CD8-positive, alpha-beta memory T cell (primary cell): ENCODE measurements at regions not wholly inside any gene's neighbourhood (a gene's known extent, or its start where the extent isn't known, plus 50 kb on each side); places are given as distances from the start of the nearest gene placed in this dataset.

ENCODE experiments used
- CTCF ChIA-PET: fragments of 350-600 bp; sonication (Branson Sonifier 250); formaldehyde crosslinking; loops from one replicate; lab custom pipeline; 2021; ENCODE audit warnings: antibody characterized with exemption; lab: Charles Lee
- POLR2A ChIA-PET: fragments of 350-600 bp; sonication (Branson Sonifier 250); formaldehyde crosslinking; loops from one replicate; lab custom pipeline; 2021; ENCODE audit warnings: antibody characterized with exemption; lab: Charles Lee
- DNase-seq, 5 donors: peaks; one replicate each; pipeline versions ENCODE4 v3.0.0 to v3.0.0-alpha.2; 2020 to 2022; ENCODE audit warnings: mixed read lengths in 1 of 5
- H3K27ac ChIP-seq: one replicate; pipeline ENCODE4 v1.7.0; 2013; ENCODE audit warnings: low read depth, mild to moderate bottlenecking, low read length, moderate library complexity
- H3K27me3 ChIP-seq: 2 replicates; pipeline ENCODE4 v1.7.0; 2013; ENCODE audit warnings: low read length, mild to moderate bottlenecking; ENCODE audit not compliant: insufficient read depth, poor library complexity, severe bottlenecking
- H3K36me3 ChIP-seq: 2 replicates; pipeline ENCODE4 v1.7.0; 2013; ENCODE audit warnings: mild to moderate bottlenecking, low read length, moderate library complexity; ENCODE audit not compliant: insufficient read depth
- H3K4me1 ChIP-seq: 2 replicates; pipeline ENCODE4 v1.7.0; 2013; ENCODE audit warnings: mild to moderate bottlenecking, low read length, moderate library complexity; ENCODE audit not compliant: insufficient read depth
- H3K4me3 ChIP-seq: 2 replicates; pipeline ENCODE4 v1.7.0; 2013; ENCODE audit warnings: mild to moderate bottlenecking, low read length
- H3K9me3 ChIP-seq: 2 replicates; pipeline ENCODE4 v1.7.0; 2013; ENCODE audit warnings: mild to moderate bottlenecking, low read length
- H3K27ac Mint-ChIP-seq, 8 donors: one replicate each; pipeline ENCODE4 v1.8.0; 2020 to 2021; ENCODE audit warnings: mixed read lengths in 8 of 8, mild to moderate bottlenecking in 6 of 8, inconsistent platforms in 3 of 8, moderate library complexity in 3 of 8
- H3K27me3 Mint-ChIP-seq, 2 donors: one replicate each; pipeline ENCODE4 v1.8.0; 2020 to 2021; ENCODE audit warnings: mixed read lengths in 2 of 2, mild to moderate bottlenecking in 1 of 2, moderate library complexity in 1 of 2
- H3K36me3 Mint-ChIP-seq, 3 donors: one replicate each; pipeline ENCODE4 v1.8.0; 2020 to 2021; ENCODE audit warnings: mixed read lengths in 3 of 3, inconsistent platforms in 1 of 3, mild to moderate bottlenecking in 1 of 3
- H3K4me1 Mint-ChIP-seq, 3 donors: one replicate each; pipeline ENCODE4 v1.8.0; 2020 to 2021; ENCODE audit warnings: mixed read lengths in 3 of 3, inconsistent platforms in 1 of 3, mild to moderate bottlenecking in 1 of 3
- H3K4me3 Mint-ChIP-seq, 7 donors: one replicate each; pipeline ENCODE4 v1.8.0; 2020 to 2021; ENCODE audit warnings: mixed read lengths in 7 of 7, mild to moderate bottlenecking in 6 of 7, moderate library complexity in 4 of 7, inconsistent platforms in 2 of 7
- H3K9me3 Mint-ChIP-seq, 5 donors: one replicate each; pipeline ENCODE4 v1.8.0; 2020 to 2022; ENCODE audit warnings: mixed read lengths in 5 of 5, mild to moderate bottlenecking in 3 of 5, moderate library complexity in 2 of 5, inconsistent platforms in 1 of 5

GRCh38 chr4:3371033-3372001, 70.5 kb upstream of the HGFAC start:
- no peaks in the 10 kb centered on the region for H3K27me3 ChIP-seq

DNA sequence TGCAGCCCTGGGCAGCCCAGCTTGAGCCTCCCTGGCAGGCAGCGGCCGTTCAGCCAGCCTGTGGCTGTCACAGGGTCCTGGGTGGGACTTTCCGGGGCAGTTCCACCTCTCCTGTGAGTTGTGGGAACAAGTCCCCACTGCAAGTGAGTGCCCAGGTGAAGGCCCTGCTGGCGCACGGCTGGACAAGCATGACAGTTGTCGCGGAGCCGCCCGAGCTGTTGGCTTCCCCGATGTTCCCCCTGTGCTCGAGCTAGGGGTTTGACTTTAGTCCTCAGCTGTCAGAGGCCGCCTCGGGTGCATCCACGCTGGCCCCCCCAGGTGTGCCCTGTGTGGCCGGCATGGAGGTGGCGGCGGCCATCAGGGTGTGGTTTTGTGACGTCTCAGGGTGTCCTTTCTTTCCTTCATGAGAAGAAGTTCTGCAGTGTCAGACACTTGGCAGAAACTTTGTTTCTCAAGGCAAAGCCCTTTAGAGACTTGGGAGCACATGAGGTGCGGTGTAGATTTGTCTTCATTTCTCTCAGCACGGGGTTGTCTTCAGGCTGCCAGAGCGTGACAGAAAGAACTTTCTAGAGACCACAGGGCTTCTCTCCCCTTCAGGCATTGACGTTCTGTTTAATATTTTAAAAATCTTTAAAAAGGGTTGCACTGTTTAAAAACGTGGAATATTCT, 69.4 kb upstream of the HGFAC start:
- H3K4me3 ChIP-seq, result no peak overlapping the region
- H3K27ac Mint-ChIP-seq, result no peak overlapping the region
- POLR2A ChIA-PET, result no interaction called here
- no peak for DNase-seq
- H3K36me3 ChIP-seq, result no peaks in the 10 kb centered on the region
- CTCF ChIA-PET, result interaction anchor here (1.8 kb wide), 1 partner anchor 26 kb away, joined by 6 read pairs; no protein-coding TSS in a partner anchor
- peaks cover 33% of the 10 kb centered on the region for H3K4me1 ChIP-seq
- H3K9me3 ChIP-seq, result no peaks in the 10 kb centered on the region
- H3K9me3 Mint-ChIP-seq, result no peaks in the 10 kb centered on the region
- H3K36me3 Mint-ChIP-seq, result no peaks in the 10 kb centered on the region
- H3K4me3 Mint-ChIP-seq, result peak overlapping the region in 1 of 7 donors; percentile 22
- H3K27me3 ChIP-seq, result no peaks in the 10 kb centered on the region
- peaks cover 27 to 49% (median 28%) of the 10 kb centered on the region in 3 donors for H3K4me1 Mint-ChIP-seq
- H3K27me3 Mint-ChIP-seq, result peaks cover 13 to 20% of the 10 kb centered on the region in 2 donors
- H3K27ac ChIP-seq, result no peak overlapping the region

More at GRCh38 chr4:3371033-3372001, 70.5 kb upstream of the HGFAC start:
- H3K27ac Mint-ChIP-seq, result no peak overlapping the region
- no peak for DNase-seq
- H3K9me3 Mint-ChIP-seq, result no peaks in the 10 kb centered on the region
- H3K9me3 ChIP-seq, result no peaks in the 10 kb centered on the region
- H3K4me1 ChIP-seq, result peaks cover 33% of the 10 kb centered on the region
- no peak overlapping the region for H3K4me3 ChIP-seq
- CTCF ChIA-PET, result interaction anchor here (1.8 kb wide), 1 partner anchor 25 kb away, joined by 6 read pairs; no protein-coding TSS in a partner anchor
- H3K4me3 Mint-ChIP-seq, result no peak overlapping the region
- H3K36me3 Mint-ChIP-seq, result no peaks in the 10 kb centered on the region
- H3K4me1 Mint-ChIP-seq, result peaks cover 27 to 49% (median 28%) of the 10 kb centered on the region in 3 donors
- POLR2A ChIA-PET, result no interaction called here
- no peak overlapping the region for H3K27ac ChIP-seq
- peaks cover 13 to 20% of the 10 kb centered on the region in 2 donors for H3K27me3 Mint-ChIP-seq
- H3K36me3 ChIP-seq, result no peaks in the 10 kb centered on the region

GRCh38 chr4:3372933-3373465, 68.8 kb upstream of the HGFAC start:
- POLR2A ChIA-PET, result no interaction called here

DNA sequence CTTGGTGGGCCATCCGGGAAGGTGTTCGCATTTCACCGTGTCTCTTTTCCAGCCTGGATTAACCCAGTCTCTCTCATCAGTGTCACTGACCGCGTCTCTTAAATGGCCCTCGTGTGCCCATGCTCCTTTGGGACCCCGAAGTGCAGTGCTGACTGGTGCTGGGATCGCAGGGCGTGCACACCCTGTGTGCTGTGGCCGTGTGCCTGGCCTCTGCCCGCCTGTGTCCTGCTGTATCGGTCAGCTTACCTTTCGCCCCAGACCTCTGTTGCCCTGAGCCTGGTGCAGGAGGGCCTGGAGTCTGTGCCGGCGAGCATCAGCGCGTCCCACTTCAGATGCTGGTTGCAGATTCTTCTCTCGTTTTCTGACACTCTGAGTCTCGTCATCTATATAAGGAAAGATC, 68.3 kb upstream of the HGFAC start:
- POLR2A ChIA-PET, result no interaction called here
- Histone ChIP-seq H3K4me1 (peaks cover 30% of the 10 kb centered on the region), H3K4me3 (no peak overlapping the region), H3K9me3 (no peaks in the 10 kb centered on the region), H3K36me3 (no peaks in the 10 kb centered on the region), H3K27ac (no peak overlapping the region), H3K27me3 (no peaks in the 10 kb centered on the region)
- Mint-ChIP-seq H3K4me1 (peaks cover 22 to 44% (median 24%) of the 10 kb centered on the region in 3 donors), H3K27me3 (peaks cover 15 to 20% of the 10 kb centered on the region in 2 donors), H3K9me3 (peaks cover 0 to 3% (median 0%) of the 10 kb centered on the region in 5 donors), H3K27ac (peak overlapping the region in 1 of 8 donors; percentile 85), H3K36me3 (peaks cover 0 to 4% (median 0%) of the 10 kb centered on the region in 3 donors), H3K4me3 (no peak overlapping the region)
- no peak for DNase-seq
- CTCF ChIA-PET, result no interaction called here

More at GRCh38 chr4:3372933-3373465, 68.8 kb upstream of the HGFAC start:
- CTCF ChIA-PET, result interaction anchor here (1.8 kb wide), 1 partner anchor 27 kb away, joined by 6 read pairs; no protein-coding TSS in a partner anchor
- Histone ChIP-seq H3K36me3 (no peaks in the 10 kb centered on the region), H3K27me3 (no peaks in the 10 kb centered on the region), H3K9me3 (no peaks in the 10 kb centered on the region), H3K4me3 (no peak overlapping the region), H3K27ac (no peak overlapping the region), H3K4me1 (peaks cover 33% of the 10 kb centered on the region)
- H3K36me3 Mint-ChIP-seq, result peaks cover 0 to 2% (median 0%) of the 10 kb centered on the region in 3 donors
- H3K9me3 Mint-ChIP-seq, result peaks cover 0 to 1% (median 0%) of the 10 kb centered on the region in 5 donors
- peak overlapping the region in 1 of 8 donors; percentile 33 for H3K27ac Mint-ChIP-seq
- H3K4me1 Mint-ChIP-seq, result peaks cover 27 to 48% (median 28%) of the 10 kb centered on the region in 3 donors
- H3K4me3 Mint-ChIP-seq, result peak overlapping the region in 1 of 7 donors; percentile 22
- H3K27me3 Mint-ChIP-seq, result peaks cover 15 to 20% of the 10 kb centered on the region in 2 donors
- DNase-seq, result peak in 1 of 5 donors; percentile 17

GRCh38 chr4:3374011-3374645, 67.6 kb upstream of the HGFAC start:
- no peaks in the 10 kb centered on the region for H3K9me3 ChIP-seq
- H3K27ac Mint-ChIP-seq, result no peak overlapping the region
- no peak for DNase-seq
- peaks cover 15 to 20% of the 10 kb centered on the region in 2 donors for H3K27me3 Mint-ChIP-seq
- H3K36me3 ChIP-seq, result no peaks in the 10 kb centered on the region
- peaks cover 0 to 8% (median 0%) of the 10 kb centered on the region in 5 donors for H3K9me3 Mint-ChIP-seq
- no peak overlapping the region for H3K27ac ChIP-seq
- H3K36me3 Mint-ChIP-seq, result peaks cover 0 to 8% (median 0%) of the 10 kb centered on the region in 3 donors
- no peak overlapping the region for H3K4me3 Mint-ChIP-seq
- H3K4me1 Mint-ChIP-seq, result peaks cover 15 to 38% (median 22%) of the 10 kb centered on the region in 3 donors
- H3K4me1 ChIP-seq, result peaks cover 23% of the 10 kb centered on the region
- ChIA-PET POLR2A (no interaction called here), CTCF (no interaction called here)
- no peaks in the 10 kb centered on the region for H3K27me3 ChIP-seq
- no peak overlapping the region for H3K4me3 ChIP-seq

DNA sequence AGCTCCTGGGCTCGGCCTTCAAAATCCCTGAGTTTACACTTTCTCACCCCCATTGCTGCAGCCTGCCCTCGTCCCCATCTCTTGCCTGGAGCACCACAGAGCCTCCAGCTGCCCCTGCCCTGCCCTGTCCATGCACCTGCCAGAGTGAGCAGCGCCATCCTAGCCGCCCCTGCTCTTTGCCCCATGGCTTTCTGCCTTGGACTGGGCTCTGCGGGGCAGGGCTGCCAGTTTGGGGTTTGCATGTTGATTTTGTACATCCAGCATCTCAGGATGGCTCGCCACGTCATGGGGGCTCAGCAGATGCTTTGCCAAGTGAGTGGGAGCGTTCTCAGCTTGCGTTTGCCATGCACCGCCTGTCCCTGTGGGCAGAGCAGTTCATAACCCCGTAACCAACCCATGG, 67.1 kb upstream of the HGFAC start:
- CTCF ChIA-PET, result no interaction called here
- Mint-ChIP-seq H3K4me3 (no peak overlapping the region), H3K4me1 (peaks cover 10 to 33% (median 16%) of the 10 kb centered on the region in 3 donors), H3K27ac (no peak overlapping the region), H3K36me3 (peaks cover 0 to 8% (median 0%) of the 10 kb centered on the region in 3 donors), H3K27me3 (peaks cover 14 to 19% of the 10 kb centered on the region in 2 donors), H3K9me3 (peaks cover 0 to 11% (median 3%) of the 10 kb centered on the region in 5 donors)
- no peak for DNase-seq
- no peaks in the 10 kb centered on the region for H3K9me3 ChIP-seq
- no peaks in the 10 kb centered on the region for H3K36me3 ChIP-seq
- H3K27ac ChIP-seq, result no peak overlapping the region
- no peaks in the 10 kb centered on the region for H3K27me3 ChIP-seq
- no peak overlapping the region for H3K4me3 ChIP-seq
- POLR2A ChIA-PET, result no interaction called here
- H3K4me1 ChIP-seq, result peaks cover 18% of the 10 kb centered on the region

DNA sequence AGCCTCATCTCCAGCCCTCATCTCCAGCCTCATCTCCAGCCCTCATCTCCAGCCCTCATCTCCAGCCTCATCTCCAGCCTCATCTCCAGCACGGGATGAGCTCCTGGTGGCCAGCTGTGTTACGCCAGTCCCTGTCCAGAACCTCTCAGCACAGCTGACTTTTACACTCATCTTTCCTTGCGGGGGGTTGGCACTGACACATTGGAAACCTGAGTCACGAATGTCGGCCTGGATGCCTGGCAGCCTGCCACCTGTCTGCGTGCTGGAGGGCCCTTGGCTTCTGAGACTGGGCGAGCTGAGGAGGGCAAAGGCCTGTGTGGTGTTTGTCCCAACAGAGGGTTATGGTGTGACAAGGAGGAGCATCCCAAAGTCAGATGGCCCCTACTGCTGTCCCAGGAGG, 66.1 kb upstream of the HGFAC start:
- ChIA-PET CTCF (interaction anchor here (1.5 kb wide), 1 partner anchor 68 kb away, joined by 4 read pairs; no protein-coding TSS in a partner anchor), POLR2A (no interaction called here)
- no peak overlapping the region for H3K27ac Mint-ChIP-seq
- Histone ChIP-seq H3K4me1 (peaks cover 9% of the 10 kb centered on the region), H3K27me3 (no peaks in the 10 kb centered on the region), H3K9me3 (peaks cover 9% of the 10 kb centered on the region), H3K36me3 (no peaks in the 10 kb centered on the region), H3K4me3 (no peak overlapping the region), H3K27ac (no peak overlapping the region)
- peaks cover 0 to 24% (median 10%) of the 10 kb centered on the region in 3 donors for H3K4me1 Mint-ChIP-seq
- H3K4me3 Mint-ChIP-seq, result no peak overlapping the region
- peaks cover 2 to 16% (median 10%) of the 10 kb centered on the region in 5 donors for H3K9me3 Mint-ChIP-seq
- H3K27me3 Mint-ChIP-seq, result peaks cover 11 to 15% of the 10 kb centered on the region in 2 donors
- peaks cover 0 to 8% (median 0%) of the 10 kb centered on the region in 3 donors for H3K36me3 Mint-ChIP-seq
- DNase-seq, result no peak
